ENCODE measurements at regions not wholly inside any gene's neighbourhood (a gene's known extent, or its start where the extent isn't known, plus 50 kb on each side); places are given as distances from the start of the nearest gene placed in this dataset.

GRCh38 chr14:40467969-40468368 lies 1035.7 kb upstream of the FBXO33 start:
- Histone ChIP-seq H4K20me1 (replicated peaks; ENCODE audit: insufficient read depth) (no peaks in the 10 kb centered on the region), H3K27ac (ENCODE audit: low read depth) (no peak overlapping the region), H3K36me3 (ENCODE audit: insufficient read depth) (peaks cover 10% of the 10 kb centered on the region), H3K79me2 (replicated peaks; ENCODE audit: insufficient read depth) (no peaks in the 10 kb centered on the region), H3F3A (replicated peaks; ENCODE audit: low read depth) (no peaks in the 10 kb centered on the region), H2AFZ (no peak overlapping the region), H3K9me2 (ENCODE audit: insufficient read depth) (peaks cover 5% of the 10 kb centered on the region; the same call in 1 of the 2 replicates), H3K27me3 (ENCODE audit: insufficient read depth) (no peaks in the 10 kb centered on the region), H3K4me1 (ENCODE audit: insufficient read depth) (no peaks in the 10 kb centered on the region), H3K4me3 (no peak overlapping the region), H3K4me2 (no peak overlapping the region)
- TF ChIP-seq ZNF462 (CRISPR knock-in tag; IDR thresholded peaks at IDR 0.05) (no peak), CREB1 (CRISPR knock-in tag; IDR thresholded peaks at IDR 0.05; ENCODE audit: low read depth) (no peak), ZNF331 (CRISPR knock-in tag; IDR thresholded peaks at IDR 0.05; ENCODE audit: low read depth) (no peak), EZH2phosphoT487 (IDR thresholded peaks at IDR 0.05; ENCODE audit: unreplicated experiment) (no peak), EZH2 (IDR thresholded peaks at IDR 0.05; ENCODE audit: low read depth, unreplicated experiment) (no peak), CTCF (conservative IDR thresholded peaks at IDR 0.05; ENCODE audit: low read depth in 2 of 2) (no peak)
- ATAC-seq (no peak), DNase-seq (ENCODE audit: low spot score) (no peak)
- Mint-ChIP-seq H3K27me3 (ENCODE audit: insufficient read depth, low read depth, poor library complexity) (peaks cover 7% of the 10 kb centered on the region), H3K27ac (no peak overlapping the region), H3K36me3 (ENCODE audit: low read depth) (peaks cover 56% of the 10 kb centered on the region), H3K9me3 (peaks cover 80% of the 10 kb centered on the region), H3K4me3 (no peak overlapping the region), H3K4me1 (peaks cover 5% of the 10 kb centered on the region; the same call in 1 of the 3 replicates)

All from GM23338 (cell line).